MCF 10A (cell line): ENCODE measurements at regions not wholly inside any gene's neighbourhood (a gene's known extent, or its start where the extent isn't known, plus 50 kb on each side); places are given as distances from the start of the nearest gene placed in this dataset.

Experiments
- BruUV-seq: library from RNA; stranded (reverse); fragments of 400-500 nt; replicated peaks from 2 replicates; lab custom pipeline; 2021; lab: Mats Ljungman, UMichigan
- CTCF ChIA-PET: fragments of 300-600 bp; sonication (Branson Sonifier 250); formaldehyde crosslinking; extraction: SDS; loops from one replicate; lab custom pipeline; 2021; ENCODE audit warnings: antibody characterized with exemption, inconsistent platforms; lab: Yijun Ruan, JAX
- POLR2A ChIA-PET: fragments of 300-600, 350-650 bp; sonication (Branson Sonifier 250); formaldehyde crosslinking; extraction: SDS; loops from one replicate; lab custom pipeline; 2020; ENCODE audit warnings: antibody characterized with exemption, inconsistent platforms; lab: Yijun Ruan, JAX
- DNase-seq: peaks from one replicate; pipeline ENCODE4 v3.0.0-alpha.2; 2018; ENCODE audit not compliant: unreplicated experiment
- H3K27ac Mint-ChIP-seq: one replicate; pipeline ENCODE4 v1.8.0; 2022; ENCODE audit warnings: mild to moderate bottlenecking, low read depth, mixed read lengths; ENCODE audit not compliant: unreplicated experiment
- H3K27me3 Mint-ChIP-seq: one replicate; pipeline ENCODE4 v1.8.0; 2022; ENCODE audit warnings: mixed read lengths; ENCODE audit not compliant: insufficient read depth, unreplicated experiment
- H3K36me3 Mint-ChIP-seq: one replicate; pipeline ENCODE4 v1.8.0; 2022; ENCODE audit warnings: mild to moderate bottlenecking, moderate library complexity, mixed read lengths; ENCODE audit not compliant: insufficient read depth, unreplicated experiment
- H3K4me1 Mint-ChIP-seq: one replicate; pipeline ENCODE4 v1.8.0; 2022; ENCODE audit warnings: mixed read lengths; ENCODE audit not compliant: insufficient read depth, unreplicated experiment
- H3K4me3 Mint-ChIP-seq: one replicate; pipeline ENCODE4 v1.8.0; 2022; ENCODE audit warnings: mild to moderate bottlenecking, moderate library complexity, mixed read lengths; ENCODE audit not compliant: unreplicated experiment
- H3K9me3 Mint-ChIP-seq: one replicate; pipeline ENCODE4 v1.8.0; 2022; ENCODE audit warnings: mixed read lengths; ENCODE audit not compliant: unreplicated experiment
- CTCF ChIP-seq: fragments of 200-600 bp; IDR thresholded peaks from one replicate; pipeline ENCODE4 v1.8.0; 2022; ENCODE audit warnings: antibody characterized with exemption, mild to moderate bottlenecking; ENCODE audit not compliant: unreplicated experiment
- intact Hi-C: fragments of 100-400 bp; cut with micrococcal nuclease; formaldehyde crosslinking; loops from 2 replicates; pipeline ENCODE4 v1.14.1; 2022

GRCh38 chr1:30478799-30479563 is 244.4 kb downstream of the MATN1 start:
- BruUV-seq: no TSS peak
- no peaks in the 10 kb centered on the region for H3K4me1 Mint-ChIP-seq
- no peak overlapping the region for H3K27ac Mint-ChIP-seq
- peaks cover 15% of the 10 kb centered on the region for H3K9me3 Mint-ChIP-seq
- ChIA-PET CTCF (no interaction called here), POLR2A (no interaction called here)
- peaks cover 33% of the 10 kb centered on the region for H3K27me3 Mint-ChIP-seq
- no peaks in the 10 kb centered on the region for H3K36me3 Mint-ChIP-seq
- TF ChIP-seq CTCF: no peak
- intact Hi-C loops: no loop called here
- no peak for DNase-seq
- H3K4me3 Mint-ChIP-seq: no peak overlapping the region

DNA sequence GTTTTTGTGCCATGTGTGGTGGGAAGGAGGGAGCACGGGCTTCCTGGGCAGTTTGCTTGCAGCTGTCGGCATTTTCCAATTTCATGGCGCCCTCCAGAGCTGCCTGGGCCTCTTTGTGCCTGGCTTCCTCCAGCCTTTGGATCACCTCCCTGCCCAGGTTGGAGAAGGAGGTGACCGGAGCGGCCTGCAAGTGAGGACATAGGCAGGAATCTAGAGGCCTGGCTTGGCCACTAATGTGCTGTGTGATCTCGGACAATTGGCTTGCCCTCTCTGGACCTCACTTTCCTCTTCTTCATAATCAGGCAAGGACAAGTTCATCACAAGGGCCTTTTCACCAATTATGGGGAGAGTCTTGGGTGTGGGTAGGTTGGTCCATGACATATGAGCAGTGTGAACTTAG is 245.1 kb downstream of the MATN1 start:
- no peak for DNase-seq
- ChIA-PET POLR2A (no interaction called here), CTCF (no interaction called here)
- intact Hi-C loops: no loop called here
- no peaks in the 10 kb centered on the region for H3K36me3 Mint-ChIP-seq
- no peak overlapping the region for H3K4me3 Mint-ChIP-seq
- peaks cover 15% of the 10 kb centered on the region for H3K9me3 Mint-ChIP-seq
- no TSS peak for BruUV-seq
- no peak overlapping the region for H3K27ac Mint-ChIP-seq
- TF ChIP-seq CTCF: no peak
- H3K4me1 Mint-ChIP-seq: no peaks in the 10 kb centered on the region
- H3K27me3 Mint-ChIP-seq: peaks cover 35% of the 10 kb centered on the region

DNA sequence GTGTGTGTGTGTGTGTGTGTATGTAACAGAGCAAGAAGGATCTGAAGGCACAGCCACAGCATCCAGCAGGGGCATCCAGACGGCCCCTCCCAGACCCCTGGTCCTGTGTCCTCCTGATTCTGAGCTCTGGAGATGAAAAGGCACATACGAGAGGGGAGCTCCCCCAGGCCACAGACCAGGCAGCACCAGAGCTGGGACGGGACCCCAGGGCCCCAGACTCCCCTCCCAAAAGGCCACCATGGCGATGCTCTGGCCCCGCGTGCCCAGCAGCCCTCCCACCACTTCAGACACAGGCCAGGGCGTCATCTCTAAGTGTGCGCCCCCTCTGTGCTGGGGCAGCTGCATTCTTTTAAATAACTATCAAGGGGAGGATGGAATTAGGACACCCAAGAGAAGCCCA is 245.8 kb downstream of the MATN1 start:
- CTCF ChIA-PET: no interaction called here
- POLR2A ChIA-PET: no interaction called here
- Mint-ChIP-seq H3K4me3 (no peak overlapping the region), H3K36me3 (no peaks in the 10 kb centered on the region), H3K27me3 (peaks cover 42% of the 10 kb centered on the region), H3K27ac (no peak overlapping the region), H3K9me3 (peaks cover 15% of the 10 kb centered on the region), H3K4me1 (no peaks in the 10 kb centered on the region)
- BruUV-seq: no TSS peak
- DNase-seq: no peak
- intact Hi-C loops: no loop called here
- no peak for TF ChIP-seq CTCF

DNA sequence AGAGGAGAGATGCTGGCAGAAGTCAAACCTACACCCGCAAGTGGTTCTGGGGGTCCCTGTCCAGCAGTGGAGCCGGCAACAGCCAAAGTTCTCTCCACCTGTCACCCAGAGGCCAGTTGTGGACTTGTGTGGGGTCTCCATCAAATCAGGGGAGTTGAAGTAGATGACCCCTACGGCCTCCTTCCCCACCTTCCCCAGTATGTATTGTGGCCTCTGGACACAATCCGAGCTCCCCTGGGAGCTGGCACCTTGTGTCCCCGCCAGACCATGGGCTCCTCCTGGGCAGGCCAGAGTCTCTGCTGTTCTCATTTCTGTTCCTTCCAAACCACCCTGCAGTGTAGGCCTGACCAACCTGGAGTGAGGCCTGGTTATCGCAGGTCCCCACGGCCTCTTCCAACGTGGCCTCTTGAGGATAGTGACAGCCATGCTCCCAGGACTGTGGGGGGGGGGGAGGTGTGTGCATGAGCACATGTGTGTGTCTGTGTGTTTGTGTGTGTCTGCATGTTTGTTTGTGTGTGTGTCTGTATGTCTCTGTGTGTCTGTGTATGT is 246.4 kb downstream of the MATN1 start:
- H3K27me3 Mint-ChIP-seq: peaks cover 44% of the 10 kb centered on the region
- TF ChIP-seq CTCF: no peak
- intact Hi-C loops: no loop called here
- no peak overlapping the region for H3K4me3 Mint-ChIP-seq
- no peak for DNase-seq
- ChIA-PET POLR2A (no interaction called here), CTCF (no interaction called here)
- no peaks in the 10 kb centered on the region for H3K4me1 Mint-ChIP-seq
- H3K27ac Mint-ChIP-seq: no peak overlapping the region
- no peaks in the 10 kb centered on the region for H3K36me3 Mint-ChIP-seq
- peaks cover 11% of the 10 kb centered on the region for H3K9me3 Mint-ChIP-seq
- no TSS peak for BruUV-seq
